Right lobe of liver (tissue), 6 donors: ENCODE measurements at regions not wholly inside any gene's neighbourhood (a gene's known extent, or its start where the extent isn't known, plus 50 kb on each side); places are given as distances from the start of the nearest gene placed in this dataset.

Source experiments
- ATAC-seq, 4 donors: fragments of 200-7000 bp; cut with Tn5 transposase; one replicate each; pipeline ENCODE4 v1.9.1; 2020; ENCODE audit warnings: mild to moderate bottlenecking in 4 of 4, moderate library complexity in 4 of 4
- DNase-seq, 3 donors: peaks; one replicate each; pipeline ENCODE4 v3.0.0-alpha.2; 2020
- H3K27ac ChIP-seq, 3 donors: fragments of 200-600 bp; one replicate each; pipeline ENCODE4 v1.8.0; 2022
- H3K27me3 ChIP-seq, 2 donors: fragments of 200-600 bp; one replicate each; pipeline ENCODE4 v1.8.0; 2022
- H3K36me3 ChIP-seq, 4 donors: fragments of 200-600 bp; sonication (generic) in 1 of 4; one replicate each; pipeline versions ENCODE4 v1.5.1 to v1.8.0; 2017 to 2022; ENCODE audit warnings: control low read depth in 1 of 4
- H3K4me1 ChIP-seq, 4 donors: fragments of 200-600 bp; sonication (generic) in 1 of 4; one replicate each; pipeline versions ENCODE4 v1.5.1 to v1.8.0; 2017 to 2022; ENCODE audit warnings: control low read depth in 1 of 4
- H3K4me3 ChIP-seq, 3 donors: fragments of 200-600 bp; one replicate each; pipeline ENCODE4 v1.8.0; 2022
- H3K9me3 ChIP-seq, 4 donors: fragments of 200-600 bp; sonication (generic) in 1 of 4; one replicate each; pipeline versions ENCODE4 v1.5.1 to v1.8.0; 2017 to 2022; ENCODE audit warnings: control low read depth in 1 of 4
- CTCF ChIP-seq, 4 donors: fragments of 200-600 bp in 3 of 4; fragments of 450-650 bp in 1 of 4; IDR thresholded peaks; one replicate each; pipeline versions ENCODE4 v1.5.1 to v1.8.0; 2016 to 2022; ENCODE audit warnings: antibody characterized with exemption in 4 of 4, mild to moderate bottlenecking in 2 of 4
- POLR2A ChIP-seq: fragments of 450-650 bp; IDR thresholded peaks from one replicate; pipeline ENCODE4 v1.6.1; 2017; ENCODE audit warnings: antibody characterized with exemption, mild to moderate bottlenecking
- WGBS: methylation state at CpG from one replicate; pipeline ENCODE4 v1.1.6; 2018; ENCODE audit warnings: low coverage, low lambda C conversion rate; ENCODE audit not compliant: insufficient coverage; ENCODE audit errors: missing lambda C conversion rate; 5-methylcytosine and 5-hydroxymethylcytosine counted together
- intact Hi-C, 2 donors: fragments of 100-400 bp; cut with DNase I; formaldehyde crosslinking; loops; one replicate each; pipeline versions ENCODE4 v1.11.2 to v1.14.1; 2022
- donor health status: DM: no; HTN: yes; CAD: no.
- donor health status: DM: no; HTN: no; CAD: no.
- donor health status: DM: no; HTN: no; CAD: no.
- donor health status: DM: no; HTN: yes; CAD: no.
- donor health status: DM: no; HTN: yes; CAD: no.

GRCh38 chr18:31213641-31214040, 51.0 kb upstream of the DSC1 start:
- ATAC-seq (no peak), DNase-seq (no peak)
- no peak overlapping the region for H3K4me3 ChIP-seq
- intact Hi-C loops, result no loop called here
- no peaks in the 10 kb centered on the region for H3K27me3 ChIP-seq
- TF ChIP-seq CTCF (IDR thresholded peaks at IDR 0.05) (no peak), POLR2A (no peak)
- H3K9me3 ChIP-seq, result no peaks in the 10 kb centered on the region
- no peaks in the 10 kb centered on the region for H3K4me1 ChIP-seq
- no peak overlapping the region for H3K27ac ChIP-seq
- no peaks in the 10 kb centered on the region for H3K36me3 ChIP-seq

DNA sequence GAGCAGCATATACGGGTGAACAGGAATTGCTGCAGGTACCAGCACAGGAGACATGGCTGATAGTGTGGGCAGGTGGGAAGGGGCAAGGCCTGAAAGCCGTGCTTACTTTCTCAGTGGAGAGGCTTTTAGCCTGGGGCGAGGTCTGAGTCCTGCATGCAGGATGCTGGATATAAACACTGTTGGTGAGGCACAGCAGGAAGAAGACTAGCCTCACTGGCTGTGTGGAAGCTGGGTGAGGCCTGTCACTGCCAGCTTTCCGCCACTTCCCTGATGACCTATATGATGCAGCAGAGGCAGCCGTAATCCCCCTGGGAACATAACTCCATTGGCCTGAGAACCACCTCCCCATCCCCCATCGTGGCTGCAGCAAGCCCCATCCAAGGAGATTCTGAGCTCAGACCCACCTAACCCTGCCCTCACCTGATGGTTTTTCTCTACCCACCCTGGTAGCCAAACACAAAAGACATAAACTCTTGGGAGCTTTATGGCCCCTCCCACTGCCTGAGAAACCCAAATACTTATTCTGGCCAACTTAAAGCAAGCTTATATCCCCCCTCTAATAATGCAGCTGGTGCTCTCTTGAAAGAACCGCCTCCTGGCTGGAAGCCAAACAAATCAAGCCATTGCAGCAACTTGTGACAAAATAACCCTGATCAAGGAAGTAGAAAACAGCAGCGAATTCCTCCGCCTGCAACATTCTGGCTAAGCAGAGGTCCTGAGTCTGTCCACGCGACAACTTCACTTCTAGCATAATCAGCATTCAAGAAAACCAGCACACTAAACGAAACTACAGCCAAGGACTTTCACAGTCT, 54.6 kb upstream of the DSC1 start:
- ATAC-seq, result no peak
- no peak overlapping the region for H3K4me3 ChIP-seq
- intact Hi-C loops, result no loop called here

DNA sequence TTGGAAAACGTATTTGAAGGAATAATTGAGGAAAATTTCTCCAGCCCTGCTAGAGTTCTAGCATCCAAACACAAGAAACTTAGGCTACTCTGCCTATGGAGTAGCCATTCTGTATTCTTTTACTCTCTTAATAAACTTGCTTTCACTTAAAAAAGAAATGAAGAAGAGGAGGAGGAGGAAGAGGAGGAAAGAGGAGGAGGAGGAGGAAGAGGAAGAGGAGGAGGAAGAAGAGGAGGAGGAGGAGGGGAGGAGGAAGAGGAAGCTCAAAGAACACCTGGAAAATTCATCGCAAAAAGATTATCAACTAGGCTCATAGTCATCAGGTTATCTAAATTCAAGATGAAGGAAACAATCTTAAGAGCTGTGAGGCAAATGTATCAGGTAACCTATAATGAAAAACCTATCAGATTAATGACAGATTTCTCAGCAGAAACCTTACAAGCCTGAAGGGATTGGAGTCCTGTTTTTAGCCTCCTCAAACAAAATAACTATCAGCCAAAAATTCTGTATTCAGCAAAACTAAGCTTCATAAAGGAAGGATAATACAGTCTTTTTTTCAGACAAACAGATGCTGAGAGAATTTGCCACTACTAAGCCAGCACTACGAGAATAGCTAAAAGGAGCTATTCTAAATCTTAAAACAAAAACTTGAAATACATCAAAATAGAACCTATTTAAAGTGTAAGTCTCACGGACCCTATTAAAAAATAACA, 56.2 kb upstream of the DSC1 start:
- intact Hi-C loops, result no loop called here
- H3K36me3 ChIP-seq, result no peaks in the 10 kb centered on the region
- no peaks in the 10 kb centered on the region for H3K27me3 ChIP-seq
- H3K4me1 ChIP-seq, result no peaks in the 10 kb centered on the region
- WGBS, result 87% methylated on average over 4 of the region's 4 CpGs
- no peak for TF ChIP-seq CTCF (IDR thresholded peaks at IDR 0.05)
- no peak for TF ChIP-seq POLR2A
- no peaks in the 10 kb centered on the region for H3K9me3 ChIP-seq
- no peak overlapping the region for H3K4me3 ChIP-seq
- no peak overlapping the region for H3K27ac ChIP-seq
- no peak for ATAC-seq
- DNase-seq, result no peak

More for the DNA sequence above, 54.6 kb upstream of the DSC1 start:
- no peak for TF ChIP-seq CTCF (IDR thresholded peaks at IDR 0.05)
- TF ChIP-seq POLR2A, result no peak
- no peaks in the 10 kb centered on the region for H3K9me3 ChIP-seq
- WGBS, result 70% methylated on average over 8 of the region's 12 CpGs
- H3K27ac ChIP-seq, result no peak overlapping the region
- no peaks in the 10 kb centered on the region for H3K27me3 ChIP-seq
- no peaks in the 10 kb centered on the region for H3K4me1 ChIP-seq
- DNase-seq, result no peak
- no peaks in the 10 kb centered on the region for H3K36me3 ChIP-seq

- TF ChIP-seq POLR2A, result no peak
- no peak for TF ChIP-seq CTCF (IDR thresholded peaks at IDR 0.05)
- Histone ChIP-seq H3K4me3 (no peak overlapping the region), H3K27ac (no peak overlapping the region), H3K4me1 (no peaks in the 10 kb centered on the region), H3K27me3 (no peaks in the 10 kb centered on the region), H3K36me3 (no peaks in the 10 kb centered on the region), H3K9me3 (no peaks in the 10 kb centered on the region)
- DNase-seq, result no peak
- WGBS, result 81% methylated on average over 2 of the region's 2 CpGs
- intact Hi-C loops, result no loop called here
- ATAC-seq, result no peak
Observed at GRCh38 chr18:31219395-31219794, 56.7 kb upstream of the DSC1 start.
